Activated CD4-positive, alpha-beta T cell treated with anti-CD3 and anti-CD28 coated beads, Interleukin-2, Interleukin-4, amounts not matched to agents 100 ng/mL and 50 ng/mL, durations not matched to agents 16 hours and 8 hours (primary cell): ENCODE measurements at regions not wholly inside any gene's neighbourhood (a gene's known extent, or its start where the extent isn't known, plus 50 kb on each side); places are given as distances from the start of the nearest gene placed in this dataset.

Source experiments
- DNase-seq: peaks from one replicate; pipeline ENCODE4 v3.0.0-alpha.2; 2020; ENCODE audit warnings: low spot score

DNA sequence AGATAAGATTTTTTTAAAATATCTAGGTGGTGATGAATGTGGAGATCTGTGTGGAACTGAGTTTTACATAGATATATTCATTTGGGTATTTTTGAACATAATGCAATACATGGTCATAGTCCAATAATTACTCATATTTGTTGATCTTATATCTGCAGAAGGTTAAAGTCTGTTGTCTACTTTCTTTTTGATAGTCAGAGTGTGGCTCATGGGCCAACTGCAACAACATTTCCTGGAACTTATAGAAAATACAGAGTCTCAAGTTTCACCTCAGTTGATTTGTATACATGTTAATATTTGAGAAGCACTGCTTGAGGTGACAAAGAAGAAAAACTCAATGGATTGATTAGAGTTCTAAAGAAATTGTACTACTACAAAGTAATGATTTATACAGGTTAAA is 408.4 kb downstream of the ARAP2 start:
- no peak for DNase-seq

DNA sequence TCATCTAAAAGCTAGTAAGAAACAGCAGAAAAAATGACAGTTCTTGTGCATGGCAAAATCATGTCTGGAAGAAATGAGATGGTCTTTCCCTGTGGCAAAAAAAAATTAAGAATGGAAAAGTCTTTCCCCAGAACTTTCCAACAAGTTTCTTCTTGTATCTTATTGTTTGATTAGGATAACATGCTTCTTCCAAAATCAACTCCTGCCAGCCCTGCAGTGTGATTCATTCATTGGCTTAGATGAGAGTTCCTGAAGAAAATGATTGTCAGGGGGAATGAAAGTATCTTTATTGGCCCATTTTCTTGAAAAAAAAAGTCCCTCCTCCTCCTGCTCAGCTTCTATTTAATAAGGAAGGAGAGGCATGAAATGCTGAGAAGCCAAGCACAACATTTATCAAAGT is 407.7 kb downstream of the ARAP2 start:
- DNase-seq, result no peak

DNA sequence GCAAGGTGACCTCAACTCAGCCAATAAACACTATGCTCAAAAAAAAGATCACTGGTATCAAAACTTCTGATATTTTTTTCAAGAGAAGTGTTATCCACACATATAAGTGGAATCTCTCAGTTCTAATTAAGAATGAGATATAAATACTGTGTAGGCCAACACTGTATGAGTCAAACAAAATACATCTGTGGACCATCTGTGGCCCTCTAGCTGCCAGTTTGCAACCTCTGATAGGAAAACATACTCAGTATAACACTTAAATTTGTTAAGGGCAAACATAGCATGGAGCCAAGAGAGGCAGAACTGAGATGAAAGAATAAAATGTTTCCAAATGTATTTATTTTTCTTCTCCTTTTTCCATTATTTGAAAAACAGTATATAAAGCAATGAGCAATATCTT is 377.3 kb downstream of the ARAP2 start:
- no peak for DNase-seq

DNA sequence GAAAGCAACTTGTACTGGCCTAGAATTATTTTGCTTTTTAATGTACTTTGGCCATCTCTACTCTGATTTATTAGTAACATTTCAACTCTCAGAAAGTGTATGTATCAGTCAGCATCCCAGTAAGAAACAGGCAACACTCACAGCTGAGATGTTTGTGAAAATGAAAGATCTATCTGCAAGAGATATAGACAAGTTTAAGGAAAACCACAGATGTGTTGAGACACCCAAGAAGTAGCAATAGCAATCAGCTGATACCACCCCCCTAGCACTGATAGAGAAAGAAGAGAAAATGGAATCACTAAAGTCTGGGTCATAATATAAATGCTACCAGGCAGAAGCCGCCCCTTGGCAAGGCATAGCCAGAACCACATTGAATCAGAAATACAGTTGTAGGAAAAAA is 372.0 kb downstream of the ARAP2 start:
- no peak for DNase-seq

DNA sequence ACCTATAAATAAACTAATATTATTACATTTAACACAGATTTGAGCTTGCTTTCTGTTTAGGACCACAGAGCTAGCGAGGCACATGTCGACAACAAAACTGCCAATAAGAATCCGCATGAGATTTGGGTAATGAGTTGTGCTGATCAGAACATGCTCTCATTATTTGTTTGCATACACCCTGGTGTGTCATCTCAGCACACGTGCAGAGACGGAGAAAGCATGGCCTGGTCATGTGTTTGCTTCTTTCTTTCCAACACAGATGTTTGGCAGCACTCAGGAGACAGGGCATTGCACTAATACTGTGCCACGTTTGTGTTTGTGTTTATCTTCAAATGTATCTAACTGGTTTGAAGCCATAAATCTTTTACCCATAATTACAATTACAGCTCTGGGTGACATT is 364.8 kb downstream of the ARAP2 start:
- no peak for DNase-seq

DNA sequence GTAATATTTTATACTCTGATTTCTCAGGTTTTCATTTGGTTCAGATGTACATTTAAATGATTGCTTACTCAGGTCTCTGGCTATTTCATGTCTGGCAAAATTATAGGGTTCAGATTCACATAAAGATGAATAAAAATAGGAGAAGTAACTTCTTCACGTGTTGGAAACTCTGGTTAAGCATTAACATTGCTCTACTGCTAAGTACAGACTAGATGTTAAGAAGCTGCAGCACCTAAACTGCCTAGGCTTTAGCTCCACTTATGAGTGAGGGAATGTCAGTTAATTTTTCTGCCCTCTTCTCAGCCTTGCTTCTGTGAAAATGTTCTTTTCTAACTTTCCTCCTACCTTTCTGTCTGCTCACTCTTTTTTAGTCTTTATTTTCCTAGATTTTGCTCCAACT is 361.2 kb downstream of the ARAP2 start:
- DNase-seq, result no peak

DNA sequence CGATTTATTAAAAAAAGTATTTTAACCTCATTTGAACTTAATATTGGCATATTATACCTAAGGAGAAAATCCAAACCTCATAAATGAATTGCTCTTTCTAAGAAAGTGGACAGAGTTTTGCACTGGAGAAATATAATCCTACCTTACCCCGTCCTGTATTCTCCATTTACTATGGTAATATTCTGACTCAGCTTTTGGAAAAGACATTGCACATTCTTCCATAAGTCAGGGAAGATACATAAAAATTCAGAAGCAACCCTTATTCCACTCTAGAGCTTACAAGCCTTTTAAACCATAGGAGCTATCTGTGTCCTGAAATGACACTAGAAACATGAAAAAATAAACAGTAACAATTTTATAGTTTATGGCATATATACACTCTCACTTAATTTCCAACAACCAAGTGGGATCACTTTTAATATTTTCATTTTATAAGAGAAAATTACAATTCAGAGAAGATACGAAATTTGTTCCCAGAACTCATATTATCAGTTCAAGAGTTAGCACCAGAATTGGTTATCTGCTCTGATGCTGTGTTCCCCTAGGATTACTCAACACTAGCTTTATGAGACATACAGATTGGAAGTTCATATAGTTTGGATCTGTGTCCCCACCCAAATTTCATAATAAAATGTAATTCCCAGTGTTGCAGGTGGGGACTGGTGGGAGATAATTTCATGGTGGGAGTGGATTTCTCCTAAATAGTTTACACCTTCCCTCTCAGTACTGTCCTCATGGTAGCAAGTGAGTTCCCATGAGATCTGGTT is 359.4 kb downstream of the ARAP2 start:
- no peak for DNase-seq

DNA sequence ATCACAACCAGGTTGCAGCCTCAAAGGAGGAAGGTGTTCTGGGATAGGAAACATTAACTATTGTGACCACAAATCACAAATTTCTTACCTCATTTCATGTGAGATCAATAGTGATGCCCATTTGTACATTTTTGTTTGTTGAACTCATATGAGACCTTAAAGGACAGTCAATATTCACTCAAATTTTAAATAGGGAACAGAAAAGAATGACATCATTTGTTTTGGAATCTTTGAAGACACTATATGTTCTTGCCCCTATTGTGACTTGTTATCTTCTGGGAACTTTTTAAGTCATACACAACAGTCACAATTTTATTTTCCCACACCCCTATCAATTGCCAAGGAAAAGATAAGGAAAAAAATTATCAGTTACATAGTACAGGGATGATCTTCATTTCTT is 346.5 kb downstream of the ARAP2 start:
- no peak for DNase-seq

DNA sequence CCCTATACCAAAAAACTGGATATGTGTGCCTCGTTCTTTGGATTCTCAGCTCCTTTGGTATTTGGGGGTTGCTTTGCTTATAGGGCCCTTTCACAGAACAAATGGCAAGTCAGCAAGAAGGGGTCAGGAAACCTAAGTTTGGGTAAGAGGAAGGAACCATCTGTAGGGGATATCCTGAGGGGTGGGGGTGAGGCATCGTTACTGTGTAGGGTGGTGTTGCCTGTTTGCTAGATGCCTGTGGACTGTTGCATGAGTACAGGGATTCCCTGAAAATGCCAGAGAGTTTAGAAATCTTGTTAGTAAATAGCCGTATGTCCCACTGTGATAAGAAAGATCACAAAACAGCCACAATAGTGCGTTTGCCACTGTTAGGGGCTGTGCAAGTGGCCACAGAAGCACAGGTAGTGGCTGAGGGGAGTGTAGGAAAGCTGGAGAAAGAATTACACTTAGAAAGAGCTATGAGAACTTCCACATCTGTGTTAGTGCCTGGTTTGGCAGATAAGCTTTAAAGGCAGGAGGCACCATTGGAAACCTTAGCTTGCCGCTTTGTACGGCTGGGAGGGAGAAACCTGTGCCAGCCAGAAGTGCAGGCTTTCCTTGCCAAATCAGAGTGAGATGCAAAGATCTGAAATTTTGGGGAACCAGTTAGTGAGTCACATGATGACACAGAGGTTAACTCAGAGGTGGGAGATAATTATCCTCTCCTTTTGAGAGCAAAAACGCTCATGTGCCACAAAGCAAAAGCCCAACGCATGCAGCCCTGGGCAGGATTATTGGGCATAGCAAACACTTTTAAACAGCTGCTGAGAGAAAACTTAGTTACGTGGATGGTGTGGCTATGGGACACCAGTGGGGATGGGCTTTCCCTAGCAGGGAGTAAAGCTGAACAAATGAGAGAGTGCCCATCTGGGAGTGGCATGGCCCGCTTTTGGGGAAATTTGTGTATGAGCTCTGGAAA is 343.7 kb downstream of the ARAP2 start:
- no peak for DNase-seq

DNA sequence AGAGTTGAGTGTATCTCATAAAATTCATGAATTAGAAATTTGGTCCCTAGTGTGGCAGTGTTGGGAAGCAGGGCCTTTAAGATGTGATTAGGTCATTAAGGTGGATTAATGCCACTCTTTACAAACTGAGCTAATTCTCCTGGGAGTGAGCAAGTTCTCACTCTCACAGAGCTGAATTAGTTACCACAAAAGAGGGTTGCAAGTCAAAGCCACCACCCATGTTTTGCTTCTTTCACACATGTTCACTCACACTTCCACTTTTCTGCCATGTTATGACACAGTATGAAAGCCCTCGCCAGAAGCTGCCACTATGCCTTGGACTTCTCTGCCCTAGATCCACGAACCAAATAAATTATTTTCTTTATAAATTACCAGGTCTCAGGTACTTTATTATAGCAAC is 332.1 kb downstream of the ARAP2 start:
- no peak for DNase-seq

DNA sequence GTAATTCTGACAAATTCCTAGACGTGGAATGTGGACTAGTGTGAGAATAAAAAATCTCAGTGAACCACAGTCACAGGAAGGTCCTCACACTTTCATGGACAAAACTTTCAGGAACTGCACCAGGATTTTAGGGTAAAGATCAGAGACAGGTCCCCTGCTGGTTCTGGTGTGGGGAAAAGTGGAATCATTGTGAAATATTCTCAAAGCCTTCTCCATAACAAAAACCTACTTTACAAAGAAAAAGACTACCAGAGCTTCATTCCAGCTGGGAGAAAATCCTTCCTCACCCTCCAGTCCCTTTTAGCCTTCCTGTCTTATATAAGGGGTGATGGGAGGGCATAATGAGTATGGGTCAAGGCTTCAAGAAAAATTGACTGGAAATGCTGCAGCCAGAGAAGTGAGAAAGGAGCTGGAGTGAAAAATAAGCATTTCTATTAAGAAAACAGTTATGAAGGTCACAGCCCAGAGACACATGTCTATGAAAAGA is 325.8 kb downstream of the ARAP2 start:
- no peak for DNase-seq

DNA sequence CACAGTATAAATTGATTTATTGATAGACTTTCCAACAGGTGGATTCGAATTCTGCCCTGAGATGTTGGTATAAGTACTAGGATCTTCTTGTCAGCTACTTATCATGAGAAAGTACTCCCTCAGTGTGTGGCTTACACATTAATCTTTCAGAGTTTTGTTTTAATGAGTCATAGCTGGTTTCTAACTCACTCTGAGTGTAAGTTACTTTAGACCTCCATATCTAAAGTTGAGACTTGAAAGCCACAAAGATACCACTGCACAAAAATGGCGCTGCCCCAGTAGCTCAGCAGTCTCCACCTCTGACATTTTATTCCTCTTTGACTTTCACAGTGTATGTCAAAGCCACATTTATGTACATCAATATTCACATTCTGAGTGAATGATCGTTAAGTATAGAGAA is 318.5 kb downstream of the ARAP2 start:
- DNase-seq, result peak; percentile 21

DNA sequence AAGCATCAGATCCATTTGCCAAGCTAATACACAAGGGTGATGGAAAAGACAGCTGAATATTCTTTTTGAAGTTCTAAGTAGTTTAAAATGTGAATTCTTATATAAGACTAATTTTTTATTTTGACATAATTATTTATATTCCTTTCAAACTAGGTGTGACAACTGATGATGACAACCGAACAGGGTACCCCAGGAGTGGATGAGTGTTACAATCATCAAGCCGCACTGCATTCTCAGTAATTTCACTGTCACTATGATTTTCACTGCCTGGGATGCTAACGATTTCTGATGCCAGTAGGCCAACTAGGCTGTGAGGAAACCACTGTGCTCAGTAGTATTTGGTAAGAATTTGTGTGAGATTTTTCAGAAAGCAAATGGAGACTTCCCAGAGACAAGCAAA is 317.5 kb downstream of the ARAP2 start:
- no peak for DNase-seq

DNA sequence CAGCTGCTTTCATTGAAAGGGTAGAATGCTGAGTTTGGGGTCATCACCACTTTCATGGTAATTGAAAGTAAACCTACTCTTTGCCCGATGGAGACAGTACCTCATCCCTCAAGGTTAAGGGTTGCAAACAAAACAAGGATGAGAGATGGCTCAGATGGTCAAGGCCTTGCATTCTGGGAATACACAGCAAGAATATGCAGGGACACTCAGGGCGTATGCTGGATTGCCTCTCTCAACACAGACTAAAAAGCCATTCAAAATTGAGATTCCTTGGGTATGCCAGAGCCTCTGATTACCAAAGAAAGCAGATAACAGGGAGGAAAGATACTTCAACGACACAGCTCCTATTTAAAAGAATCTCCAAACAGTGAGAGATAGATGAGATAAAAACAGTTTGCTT is 310.4 kb downstream of the ARAP2 start:
- no peak for DNase-seq

DNA sequence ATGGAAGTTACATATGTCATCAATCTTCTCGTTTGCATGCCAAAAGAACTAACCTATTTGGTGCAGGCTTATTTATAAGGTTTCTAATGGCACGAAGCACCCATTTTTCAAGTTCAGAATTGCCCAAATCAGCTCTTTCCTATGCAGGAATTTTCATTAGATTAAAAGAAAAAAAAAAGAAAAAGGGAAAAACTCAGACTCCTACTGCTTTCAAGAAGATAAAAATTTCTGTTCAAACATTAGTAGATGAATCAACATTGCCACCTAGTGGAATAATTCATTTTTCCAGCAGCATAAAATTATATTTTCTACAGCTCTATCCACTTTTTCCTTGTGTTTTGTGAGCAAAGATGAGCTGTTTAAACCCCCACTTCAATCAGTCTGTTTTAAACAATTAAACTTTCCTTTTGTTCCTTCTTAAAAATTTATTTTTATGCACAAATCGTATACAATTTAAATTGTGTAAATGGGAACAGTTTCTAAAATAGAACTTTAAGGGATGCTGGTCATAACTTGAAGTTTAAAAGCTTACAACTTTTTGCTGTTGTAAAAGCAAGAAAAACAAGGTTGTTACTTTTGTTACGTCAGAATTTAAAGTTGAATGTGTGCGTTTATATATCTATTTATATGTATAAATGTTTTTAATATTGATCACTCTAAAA is 309.9 kb downstream of the ARAP2 start:
- DNase-seq, result peak; percentile 31

DNA sequence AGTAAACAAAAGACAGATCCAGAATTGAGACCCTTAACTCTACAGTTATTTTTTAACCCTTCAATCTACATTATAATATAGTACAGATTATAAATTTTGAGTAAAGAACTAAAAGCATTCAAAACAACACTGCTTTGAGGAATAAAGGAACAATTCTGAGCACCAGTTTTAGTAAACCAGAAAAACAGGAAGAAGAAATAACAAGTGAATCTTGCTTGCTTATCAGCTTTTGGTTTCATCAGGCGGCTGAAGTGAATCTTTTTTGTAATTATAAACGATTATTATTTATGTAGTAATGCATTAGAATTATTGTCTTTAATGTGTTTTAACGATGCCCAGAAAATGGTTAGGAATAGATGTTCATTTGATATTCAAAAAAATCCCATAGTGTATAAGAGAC is 305.4 kb downstream of the ARAP2 start:
- DNase-seq, result no peak

DNA sequence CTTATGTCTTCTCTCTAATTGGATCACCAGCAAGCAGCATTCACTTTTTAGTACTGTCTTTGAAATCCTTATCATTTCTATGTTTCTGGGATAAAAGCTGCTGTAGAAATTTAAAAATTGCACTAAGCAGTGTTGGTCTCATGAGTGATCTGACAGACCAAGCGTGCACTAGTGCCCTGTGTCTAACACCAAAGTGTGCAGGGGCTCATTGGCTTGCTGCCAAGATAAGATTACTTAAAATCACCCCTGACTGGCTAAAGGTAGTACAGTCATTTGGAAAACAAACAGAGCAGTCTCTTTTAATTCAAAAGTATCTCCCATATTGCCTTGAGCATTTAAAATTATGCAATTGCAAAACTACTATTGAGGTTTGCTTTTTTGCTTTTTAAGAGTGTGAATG is 304.6 kb downstream of the ARAP2 start:
- DNase-seq, result no peak

DNA sequence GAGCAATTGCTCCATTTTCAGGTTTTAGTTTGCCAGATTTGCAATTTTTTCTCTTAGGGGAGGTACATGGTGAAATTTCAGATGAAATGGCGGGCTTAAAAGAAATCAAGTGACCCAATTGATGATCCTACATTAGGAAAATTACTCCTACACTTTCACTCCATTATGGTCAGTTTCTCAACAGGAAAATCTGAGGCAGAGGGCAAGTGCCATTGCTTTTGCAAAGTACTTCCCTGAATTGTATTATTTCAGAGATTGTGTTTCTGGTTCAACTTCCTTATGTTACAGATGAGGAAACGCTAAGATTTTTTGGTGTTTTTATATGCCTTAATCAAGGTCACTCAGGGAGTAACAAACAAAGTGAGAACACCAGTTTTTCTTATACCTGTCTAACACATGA is 302.2 kb downstream of the ARAP2 start:
- no peak for DNase-seq

DNA sequence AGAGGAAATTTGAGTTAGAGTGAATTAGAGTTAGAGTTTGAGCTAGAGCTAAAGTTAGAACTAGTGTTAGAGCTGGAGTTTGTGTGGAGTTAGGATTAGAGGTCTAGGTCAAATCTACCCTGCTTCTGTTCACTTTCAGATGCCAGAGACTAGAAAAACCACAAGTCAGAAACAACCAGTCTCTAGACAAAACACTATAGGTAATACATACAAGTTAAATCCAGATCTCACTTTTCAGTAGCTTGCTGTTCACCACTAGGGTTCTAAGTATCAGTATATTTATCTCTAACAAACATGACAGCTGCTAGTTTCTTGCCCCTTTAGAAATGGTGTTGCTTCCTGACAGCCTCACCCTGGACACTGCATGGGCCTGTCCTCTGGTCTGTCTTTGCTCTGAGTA is 300.7 kb downstream of the ARAP2 start:
- DNase-seq, result no peak

DNA sequence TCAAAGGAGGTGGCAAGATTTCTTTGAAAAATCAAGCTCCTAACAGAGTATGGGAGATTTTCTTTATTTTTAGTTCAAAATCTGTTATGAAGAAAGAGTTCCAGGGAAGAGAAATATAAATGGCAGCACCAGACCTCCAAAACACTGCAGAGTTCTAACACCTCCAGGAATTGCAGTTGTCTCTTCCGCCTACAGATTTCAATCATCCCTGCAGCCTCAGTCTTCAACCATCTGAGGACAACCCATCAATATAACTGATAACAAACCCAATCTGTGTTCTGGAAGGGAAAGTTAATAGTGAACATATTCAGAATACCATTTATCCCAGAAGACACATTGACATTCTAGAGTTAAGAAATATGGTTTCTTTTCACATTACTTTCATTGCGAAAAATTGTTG is 296.1 kb downstream of the ARAP2 start:
- DNase-seq, result no peak

DNA sequence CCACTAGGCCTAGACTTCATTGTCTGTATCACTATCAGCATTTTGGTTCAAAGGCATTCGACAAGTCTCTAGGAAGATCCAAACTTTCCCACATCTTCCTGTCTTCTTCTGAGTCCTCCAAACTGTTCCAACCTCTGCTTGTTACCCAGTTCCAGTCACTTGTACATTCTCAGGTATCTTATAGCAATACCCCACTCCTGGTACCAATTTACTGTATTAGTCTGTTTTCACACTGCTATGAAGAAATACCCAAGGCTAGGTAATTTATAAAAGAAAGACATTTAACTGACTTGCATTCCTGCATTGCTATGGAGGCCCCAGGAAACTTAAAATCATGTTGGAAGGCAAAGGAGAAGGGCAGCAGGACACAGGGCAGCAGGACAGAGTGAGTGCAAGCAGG is 293.9 kb downstream of the ARAP2 start:
- no peak for DNase-seq

DNA sequence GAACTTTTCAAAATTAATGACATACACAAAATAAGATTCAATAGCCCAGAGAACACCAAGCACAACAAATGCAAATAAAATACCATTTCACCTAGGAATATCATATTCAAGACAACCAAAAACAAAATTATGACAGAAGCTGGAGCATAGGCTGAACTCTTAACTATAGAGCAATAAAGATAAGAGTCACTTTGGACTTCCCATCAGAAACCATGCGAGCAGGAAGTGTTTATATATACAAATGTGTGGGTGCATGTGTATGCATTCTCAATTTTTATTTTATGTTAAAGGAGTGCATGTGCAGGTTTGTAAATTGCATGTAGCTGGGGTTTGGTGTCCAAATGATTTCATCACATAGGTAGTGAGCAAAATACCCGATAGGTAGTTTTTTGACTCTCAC is 291.6 kb downstream of the ARAP2 start:
- DNase-seq, result no peak

DNA sequence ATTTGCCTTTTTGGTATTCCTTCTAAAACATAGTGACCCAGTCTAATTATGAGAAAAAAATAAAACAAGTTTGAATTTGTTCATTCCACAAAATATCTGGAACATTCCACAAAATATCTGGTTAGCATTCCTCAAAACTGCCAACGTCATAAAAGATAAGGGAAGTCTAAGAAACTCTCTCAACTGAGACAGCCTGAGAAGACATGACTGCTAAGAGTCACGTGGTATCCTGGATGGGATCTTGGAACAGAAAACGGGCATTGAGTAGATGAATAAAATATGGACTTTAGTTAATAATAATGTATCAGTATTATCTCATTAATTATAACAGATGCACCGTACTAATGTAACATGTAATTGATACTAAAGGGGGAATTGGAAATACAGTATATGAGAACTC is 280.9 kb downstream of the ARAP2 start:
- no peak for DNase-seq
